A549 (cell line): ENCODE measurements at regions not wholly inside any gene's neighbourhood (a gene's known extent, or its start where the extent isn't known, plus 50 kb on each side); places are given as distances from the start of the nearest gene placed in this dataset.

Source experiments
- CBX2 ChIP-seq: fragments of 200-600 bp; sonication (generic); IDR thresholded peaks from 2 replicates; pipeline ENCODE4 v1.6.1; 2016; ENCODE audit warnings: low read depth, mild to moderate bottlenecking, borderline replicate concordance
- CEBPB ChIP-seq, 2 experiments: fragments of >200 bp in 1 of 2; sonication (Bioruptor Twin) in 1 of 2; formaldehyde crosslinking in 1 of 2; IDR thresholded peaks; 2 replicates each; pipeline ENCODE4 v1.6.1; 2012 to 2016
- CTCF ChIP-seq: fragments of >200 bp; sonication (Bioruptor Twin); formaldehyde crosslinking; IDR thresholded peaks from 3 replicates; pipeline ENCODE4 v1.5.1; 2016
- EP300 ChIP-seq, 2 experiments: fragments of >200 bp; sonication (Bioruptor Twin); formaldehyde crosslinking; IDR thresholded peaks; 2 replicates in 1 of 2; 3 replicates in 1 of 2; pipeline ENCODE4 v1.6.1; 2016 to 2017
- FOSB ChIP-seq: fragments of 250-450 bp; sonication (Bioruptor Pico); IDR thresholded peaks from 2 replicates; pipeline ENCODE4 v1.5.0; 2020; ENCODE audit warnings: mild to moderate bottlenecking, moderate library complexity
- JUN ChIP-seq, 2 experiments: fragments of >200 bp; sonication (Bioruptor Twin); formaldehyde crosslinking; IDR thresholded peaks; 2 replicates in 1 of 2; 3 replicates in 1 of 2; pipeline ENCODE4 v1.6.1; 2016 to 2017
- MAFK ChIP-seq: fragments of 450-650 bp; IDR thresholded peaks from 2 replicates; pipeline ENCODE4 v1.6.1; 2014; ENCODE audit not compliant: partially characterized antibody
- MAZ ChIP-seq: fragments of 150-350 bp; IDR thresholded peaks from 2 replicates; pipeline ENCODE4 v1.6.1; 2014; ENCODE audit warnings: antibody characterized with exemption, low read depth, low read length, borderline replicate concordance
- MYC ChIP-seq: IDR thresholded peaks from 2 replicates; pipeline ENCODE4 v1.6.1; 2012; ENCODE audit warnings: mild to moderate bottlenecking, inconsistent platforms, low read length, improper control_type of control experiment, borderline replicate concordance
- POLR2A ChIP-seq: IDR thresholded peaks from 2 replicates; pipeline ENCODE4 v1.6.1; 2012; ENCODE audit warnings: mild to moderate bottlenecking, low read length
- RAD21 ChIP-seq, 2 experiments: fragments of >200 bp in 1 of 2; sonication (Bioruptor Twin) in 1 of 2; formaldehyde crosslinking in 1 of 2; IDR thresholded peaks in 1 of 2; conservative IDR thresholded peaks in 1 of 2; 2 replicates in 1 of 2; 3 replicates in 1 of 2; pipeline ENCODE4 v1.6.1; 2012 to 2018; ENCODE audit warnings: inconsistent platforms in 1 of 2
- RCOR1 ChIP-seq: fragments of 150-350 bp; IDR thresholded peaks from 2 replicates; pipeline ENCODE4 v1.6.1; 2014; ENCODE audit warnings: antibody characterized with exemption, low read length, low read depth
- REST ChIP-seq: fragments of 200-600 bp; sonication (generic); IDR thresholded peaks from 2 replicates; pipeline ENCODE4 v1.6.1; 2016; ENCODE audit warnings: antibody characterized with exemption, mild to moderate bottlenecking, moderate library complexity

GRCh38 chr1:118494998-118495397 is 310.0 kb upstream of the SPAG17 start:
- TF ChIP-seq POLR2A (no peak), CEBPB (IDR thresholded peaks at IDR 0.05) (no peak), CTCF (no peak), RCOR1 (no peak), RAD21 (conservative IDR thresholded peaks at IDR 0.05 in 1 of 2, IDR thresholded peaks at IDR 0.05 in 1 of 2) (no peak), MYC (no peak), JUN (IDR thresholded peaks at IDR 0.05) (no peak), REST (no peak), EP300 (IDR thresholded peaks at IDR 0.05) (no peak), CBX2 (no peak), FOSB (CRISPR knock-in tag) (no peak), MAZ (no peak), MAFK (no peak)
